T-helper 2 cell treated with Interferon-gamma antibody and Interleukin-4, amounts not matched to agents 5 μg/mL and 100 μg/mL, for 36 hours (primary cell): ENCODE measurements at regions not wholly inside any gene's neighbourhood (a gene's known extent, or its start where the extent isn't known, plus 50 kb on each side); places are given as distances from the start of the nearest gene placed in this dataset.

Experiments
- DNase-seq: peaks from one replicate; pipeline ENCODE4 v3.0.0; 2021; ENCODE audit warnings: low spot score
- H3K27ac Mint-ChIP-seq: one replicate; pipeline ENCODE4 v1.8.0; 2021; ENCODE audit warnings: mild to moderate bottlenecking, mixed read lengths
- H3K27me3 Mint-ChIP-seq: one replicate; pipeline ENCODE4 v1.8.0; 2021; ENCODE audit warnings: low read depth, mixed read lengths
- H3K36me3 Mint-ChIP-seq: one replicate; pipeline ENCODE4 v1.8.0; 2021; ENCODE audit warnings: low read depth, mixed read lengths
- H3K4me1 Mint-ChIP-seq: one replicate; pipeline ENCODE4 v1.8.0; 2021; ENCODE audit warnings: low read depth, mixed read lengths
- H3K4me3 Mint-ChIP-seq: one replicate; pipeline ENCODE4 v1.8.0; 2022; ENCODE audit warnings: mild to moderate bottlenecking, moderate library complexity, mixed read lengths
- H3K9me3 Mint-ChIP-seq: one replicate; pipeline ENCODE4 v1.8.0; 2021; ENCODE audit warnings: mixed read lengths

GRCh38 chr1:50358962-50359361, 64.3 kb downstream of the DMRTA2 start:
- Mint-ChIP-seq H3K27me3 (peaks cover 11% of the 10 kb centered on the region), H3K4me1 (no peaks in the 10 kb centered on the region), H3K27ac (no peak overlapping the region), H3K9me3 (no peaks in the 10 kb centered on the region), H3K36me3 (no peaks in the 10 kb centered on the region), H3K4me3 (no peak overlapping the region)
- no peak for DNase-seq

GRCh38 chr1:50357186-50357585, 66.1 kb downstream of the DMRTA2 start:
- no peak overlapping the region for H3K27ac Mint-ChIP-seq
- no peak overlapping the region for H3K4me3 Mint-ChIP-seq
- H3K4me1 Mint-ChIP-seq = no peaks in the 10 kb centered on the region
- no peaks in the 10 kb centered on the region for H3K9me3 Mint-ChIP-seq
- no peaks in the 10 kb centered on the region for H3K36me3 Mint-ChIP-seq
- H3K27me3 Mint-ChIP-seq = peaks cover 3% of the 10 kb centered on the region
- DNase-seq = no peak

GRCh38 chr1:50354813-50355212, 68.4 kb downstream of the DMRTA2 start:
- Mint-ChIP-seq H3K4me1 (no peaks in the 10 kb centered on the region), H3K27ac (no peak overlapping the region), H3K27me3 (no peaks in the 10 kb centered on the region), H3K36me3 (no peaks in the 10 kb centered on the region), H3K4me3 (no peak overlapping the region), H3K9me3 (no peaks in the 10 kb centered on the region)
- no peak for DNase-seq

GRCh38 chr1:50352428-50352827, 70.8 kb downstream of the DMRTA2 start:
- Mint-ChIP-seq H3K36me3 (no peaks in the 10 kb centered on the region), H3K27me3 (no peaks in the 10 kb centered on the region), H3K4me1 (no peaks in the 10 kb centered on the region), H3K27ac (no peak overlapping the region), H3K4me3 (no peak overlapping the region), H3K9me3 (no peaks in the 10 kb centered on the region)
- DNase-seq = no peak

- Mint-ChIP-seq H3K27me3 (no peaks in the 10 kb centered on the region), H3K36me3 (no peaks in the 10 kb centered on the region), H3K4me1 (no peaks in the 10 kb centered on the region), H3K27ac (no peak overlapping the region), H3K4me3 (no peak overlapping the region), H3K9me3 (no peaks in the 10 kb centered on the region)
- DNase-seq = no peak
Measured at GRCh38 chr1:50350868-50351267, 72.4 kb downstream of the DMRTA2 start.

GRCh38 chr1:50350421-50350820, 72.8 kb downstream of the DMRTA2 start:
- Mint-ChIP-seq H3K36me3 (no peaks in the 10 kb centered on the region), H3K27ac (no peak overlapping the region), H3K9me3 (no peaks in the 10 kb centered on the region), H3K27me3 (no peaks in the 10 kb centered on the region), H3K4me1 (no peaks in the 10 kb centered on the region), H3K4me3 (no peak overlapping the region)
- DNase-seq = no peak

- no peaks in the 10 kb centered on the region for H3K36me3 Mint-ChIP-seq
- no peak overlapping the region for H3K4me3 Mint-ChIP-seq
- DNase-seq = no peak
- no peaks in the 10 kb centered on the region for H3K4me1 Mint-ChIP-seq
- H3K27me3 Mint-ChIP-seq = peaks cover 4% of the 10 kb centered on the region
- no peak overlapping the region for H3K27ac Mint-ChIP-seq
- no peaks in the 10 kb centered on the region for H3K9me3 Mint-ChIP-seq
Measured at GRCh38 chr1:50349242-50349565, 74.0 kb downstream of the DMRTA2 start.

- Mint-ChIP-seq H3K27me3 (peaks cover 4% of the 10 kb centered on the region), H3K36me3 (no peaks in the 10 kb centered on the region), H3K4me3 (no peak overlapping the region), H3K4me1 (no peaks in the 10 kb centered on the region), H3K9me3 (no peaks in the 10 kb centered on the region), H3K27ac (no peak overlapping the region)
- peak; percentile 17 for DNase-seq
Measured at GRCh38 chr1:50348449-50349241, 74.6 kb downstream of the DMRTA2 start.

- no peaks in the 10 kb centered on the region for H3K36me3 Mint-ChIP-seq
- no peaks in the 10 kb centered on the region for H3K4me1 Mint-ChIP-seq
- H3K27me3 Mint-ChIP-seq = peaks cover 4% of the 10 kb centered on the region
- H3K4me3 Mint-ChIP-seq = no peak overlapping the region
- DNase-seq = no peak
- H3K27ac Mint-ChIP-seq = no peak overlapping the region
- no peaks in the 10 kb centered on the region for H3K9me3 Mint-ChIP-seq
Measured at GRCh38 chr1:50347933-50348332, 75.3 kb downstream of the DMRTA2 start.

GRCh38 chr1:50346621-50347020, 76.6 kb downstream of the DMRTA2 start:
- H3K36me3 Mint-ChIP-seq = no peaks in the 10 kb centered on the region
- H3K27ac Mint-ChIP-seq = no peak overlapping the region
- H3K4me1 Mint-ChIP-seq = no peaks in the 10 kb centered on the region
- H3K9me3 Mint-ChIP-seq = no peaks in the 10 kb centered on the region
- H3K27me3 Mint-ChIP-seq = peaks cover 4% of the 10 kb centered on the region
- H3K4me3 Mint-ChIP-seq = no peak overlapping the region
- no peak for DNase-seq

- no peak for DNase-seq
- H3K4me1 Mint-ChIP-seq = no peaks in the 10 kb centered on the region
- no peaks in the 10 kb centered on the region for H3K36me3 Mint-ChIP-seq
- H3K4me3 Mint-ChIP-seq = no peak overlapping the region
- H3K27me3 Mint-ChIP-seq = peaks cover 4% of the 10 kb centered on the region
- no peak overlapping the region for H3K27ac Mint-ChIP-seq
- H3K9me3 Mint-ChIP-seq = no peaks in the 10 kb centered on the region
Measured at GRCh38 chr1:50343323-50343722, 79.9 kb downstream of the DMRTA2 start.

- Mint-ChIP-seq H3K4me1 (no peaks in the 10 kb centered on the region), H3K9me3 (no peaks in the 10 kb centered on the region), H3K36me3 (no peaks in the 10 kb centered on the region), H3K27ac (no peak overlapping the region), H3K27me3 (peaks cover 4% of the 10 kb centered on the region), H3K4me3 (no peak overlapping the region)
- DNase-seq = no peak
Measured at GRCh38 chr1:50342525-50342924, 80.7 kb downstream of the DMRTA2 start.

- peaks cover 24% of the 10 kb centered on the region for H3K27me3 Mint-ChIP-seq
- H3K36me3 Mint-ChIP-seq = no peaks in the 10 kb centered on the region
- no peaks in the 10 kb centered on the region for H3K4me1 Mint-ChIP-seq
- no peak overlapping the region for H3K4me3 Mint-ChIP-seq
- no peaks in the 10 kb centered on the region for H3K9me3 Mint-ChIP-seq
- no peak for DNase-seq
- no peak overlapping the region for H3K27ac Mint-ChIP-seq
Measured at GRCh38 chr1:50335036-50335435, 88.2 kb downstream of the DMRTA2 start.

GRCh38 chr1:50333595-50333974, 89.7 kb downstream of the DMRTA2 start:
- Mint-ChIP-seq H3K4me1 (no peaks in the 10 kb centered on the region), H3K36me3 (no peaks in the 10 kb centered on the region), H3K27ac (no peak overlapping the region), H3K4me3 (peak overlapping the region; percentile 50), H3K27me3 (peaks cover 27% of the 10 kb centered on the region), H3K9me3 (no peaks in the 10 kb centered on the region)
- peak; percentile 38 for DNase-seq

GRCh38 chr1:50332941-50333594, 90.2 kb downstream of the DMRTA2 start:
- Mint-ChIP-seq H3K9me3 (no peaks in the 10 kb centered on the region), H3K4me1 (no peaks in the 10 kb centered on the region), H3K27ac (no peak overlapping the region), H3K4me3 (peak overlapping the region; percentile 51), H3K27me3 (peaks cover 27% of the 10 kb centered on the region), H3K36me3 (no peaks in the 10 kb centered on the region)
- peak; percentile 46 for DNase-seq
